PC-9 (cell line): ENCODE measurements at regions not wholly inside any gene's neighbourhood (a gene's known extent, or its start where the extent isn't known, plus 50 kb on each side); places are given as distances from the start of the nearest gene placed in this dataset.

Experiments used
- BruUV-seq: library from RNA; stranded (reverse); fragments of 400-500 nt; replicated peaks from 2 replicates; lab custom pipeline; 2021; lab: Mats Ljungman, UMichigan
- CTCF ChIA-PET: fragments of 300-600 bp; sonication (Branson Sonifier 250); formaldehyde crosslinking; loops from one replicate; lab custom pipeline; 2022; ENCODE audit warnings: antibody characterized with exemption; lab: Charles Lee
- POLR2A ChIA-PET: fragments of 300-600 bp; sonication (Branson Sonifier 250); formaldehyde crosslinking; loops from one replicate; lab custom pipeline; 2022; ENCODE audit warnings: antibody characterized with exemption; ENCODE audit not compliant: unreplicated experiment; lab: Charles Lee
- DNase-seq, 2 experiments: peaks; one replicate each; pipeline versions ENCODE4 v3.0.0 to v3.0.0-alpha.2; 2015 to 2022; ENCODE audit warnings: mixed read lengths in 1 of 2
- H2AFZ ChIP-seq: fragments of 200-600 bp; sonication (generic); 2 replicates; pipeline ENCODE4 v1.8.1; 2017; ENCODE audit warnings: antibody characterized with exemption
- H3F3A ChIP-seq: fragments of 200-600 bp; sonication (generic); 2 replicates; pipeline ENCODE4 v1.8.1; 2017; ENCODE audit warnings: antibody characterized with exemption, mild to moderate bottlenecking, low read depth; ENCODE audit not compliant: insufficient read depth
- H3K27ac ChIP-seq: fragments of 200-600 bp; sonication (generic); 2 replicates; pipeline ENCODE4 v1.6.1; 2016; ENCODE audit warnings: mixed run types
- H3K27me3 ChIP-seq: fragments of 200-600 bp; sonication (generic); 2 replicates; pipeline ENCODE4 v1.6.1; 2016; ENCODE audit warnings: low read depth, mixed run types; ENCODE audit not compliant: insufficient read depth
- H3K36me3 ChIP-seq: fragments of 200-600 bp; sonication (generic); 2 replicates; pipeline ENCODE4 v1.6.1; 2016; ENCODE audit warnings: low read depth, mixed run types
- H3K4me1 ChIP-seq: fragments of 200-600 bp; sonication (generic); replicated peaks from 2 replicates; pipeline ENCODE4 v1.6.1; 2016; ENCODE audit warnings: mixed run types; ENCODE audit not compliant: insufficient read depth
- H3K4me2 ChIP-seq: fragments of 200-600 bp; sonication (generic); 2 replicates; pipeline ENCODE4 v1.6.1; 2017; ENCODE audit warnings: mixed run types
- H3K4me3 ChIP-seq: fragments of 200-600 bp; sonication (generic); 2 replicates; pipeline ENCODE4 v1.6.1; 2016; ENCODE audit warnings: mixed run types
- H3K79me2 ChIP-seq: fragments of 200-600 bp; sonication (generic); 2 replicates; pipeline ENCODE4 v1.6.1; 2017; ENCODE audit warnings: low read depth, mixed run types
- H3K9me2 ChIP-seq: fragments of 200-600 bp; sonication (generic); 2 replicates; pipeline ENCODE4 v1.8.1; 2017; ENCODE audit warnings: mild to moderate bottlenecking; ENCODE audit not compliant: insufficient read depth
- H3K9me3 ChIP-seq: fragments of 200-600 bp; sonication (generic); 2 replicates; pipeline ENCODE4 v1.8.1; 2016; ENCODE audit warnings: low read depth; ENCODE audit not compliant: insufficient read depth
- H4K20me1 ChIP-seq: fragments of 200-600 bp; sonication (generic); 2 replicates; pipeline ENCODE4 v1.8.1; 2017; ENCODE audit not compliant: insufficient read depth
- CTCF ChIP-seq: fragments of 200-600 bp; sonication (generic); conservative IDR thresholded peaks from 2 replicates; pipeline ENCODE4 v1.6.1; 2017; ENCODE audit warnings: mixed run types, antibody characterized with exemption, mild to moderate bottlenecking, moderate library complexity
- EZH2 ChIP-seq: fragments of 200-600 bp; sonication (generic); IDR thresholded peaks from 2 replicates; pipeline ENCODE4 v1.8.0; 2017; ENCODE audit warnings: antibody characterized with exemption, low read depth
- intact Hi-C: fragments of 100-400 bp; cut with micrococcal nuclease; formaldehyde crosslinking; loops from one replicate; pipeline ENCODE4 v1.10.0; 2022; ENCODE audit not compliant: unreplicated experiment

DNA sequence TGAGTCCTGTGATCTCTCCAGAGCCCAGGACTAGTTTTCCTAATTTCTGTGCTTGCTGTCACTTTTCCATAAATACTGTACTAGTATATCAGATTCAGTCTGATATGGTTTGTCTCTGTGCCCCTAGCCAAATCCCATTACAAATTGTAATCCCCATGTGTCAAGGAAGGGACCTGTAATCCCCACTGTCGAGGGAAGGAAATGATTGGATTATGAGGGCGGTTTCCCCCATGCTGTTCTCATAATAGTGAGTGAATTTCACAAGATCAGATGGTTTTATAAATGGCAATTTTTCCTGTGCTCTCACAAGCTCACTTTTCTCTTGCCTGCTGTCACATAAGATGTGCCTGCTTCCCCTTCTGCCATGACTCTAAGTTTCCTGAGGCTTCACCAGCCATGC, 54.8 kb upstream of the IFRD1 start:
- Histone ChIP-seq H3K79me2 (no peaks in the 10 kb centered on the region), H3K36me3 (no peaks in the 10 kb centered on the region), H3K4me1 (peaks cover 7% of the 10 kb centered on the region), H3K4me3 (no peak overlapping the region), H3F3A (peaks cover 24% of the 10 kb centered on the region), H3K4me2 (no peak overlapping the region), H4K20me1 (no peaks in the 10 kb centered on the region), H2AFZ (no peak overlapping the region), H3K27ac (no peak overlapping the region), H3K9me2 (no peaks in the 10 kb centered on the region), H3K9me3 (no peaks in the 10 kb centered on the region), H3K27me3 (no peaks in the 10 kb centered on the region)
- CTCF ChIA-PET: no interaction called here
- no peak for DNase-seq
- BruUV-seq: no TSS peak
- intact Hi-C loops: loop anchor here (10.0 kb wide), 1 partner anchor 191 kb away; the partner anchor contains the start of genes DOCK4 and ZNF277
- POLR2A ChIA-PET: no interaction called here
- TF ChIP-seq CTCF (no peak), EZH2 (no peak)

- H4K20me1 ChIP-seq: no peaks in the 10 kb centered on the region
- intact Hi-C loops: loop anchor here (10.0 kb wide), 1 partner anchor 191 kb away; the partner anchor contains the start of genes DOCK4 and ZNF277
- H3F3A ChIP-seq: peaks cover 19% of the 10 kb centered on the region
- H3K4me3 ChIP-seq: no peak overlapping the region
- POLR2A ChIA-PET: no interaction called here
- no TSS peak for BruUV-seq
- no peaks in the 10 kb centered on the region for H3K36me3 ChIP-seq
- H3K79me2 ChIP-seq: no peaks in the 10 kb centered on the region
- H3K27me3 ChIP-seq: no peaks in the 10 kb centered on the region
- H3K4me2 ChIP-seq: no peak overlapping the region
- no peak for DNase-seq
- no peaks in the 10 kb centered on the region for H3K9me2 ChIP-seq
- H3K27ac ChIP-seq: no peak overlapping the region
- CTCF ChIA-PET: no interaction called here
- H3K9me3 ChIP-seq: no peaks in the 10 kb centered on the region
- TF ChIP-seq EZH2 (no peak), CTCF (no peak)
- H2AFZ ChIP-seq: no peak overlapping the region
- H3K4me1 ChIP-seq: peaks cover 7% of the 10 kb centered on the region
These were observed 54.4 kb upstream of the IFRD1 start for GRCh38 chr7:112395893-112396292.

- H3K4me1 ChIP-seq: no peaks in the 10 kb centered on the region
- H3F3A ChIP-seq: peaks cover under 1% of the 10 kb centered on the region; the same call in 1 of the 2 replicates
- H2AFZ ChIP-seq: no peak overlapping the region
- H3K4me2 ChIP-seq: no peak overlapping the region
- no peak overlapping the region for H3K27ac ChIP-seq
- H3K27me3 ChIP-seq: no peaks in the 10 kb centered on the region
- H4K20me1 ChIP-seq: no peaks in the 10 kb centered on the region
- no peaks in the 10 kb centered on the region for H3K9me3 ChIP-seq
- TF ChIP-seq CTCF: no peak
- no peak for TF ChIP-seq EZH2
- POLR2A ChIA-PET: no interaction called here
- no TSS peak for BruUV-seq
- DNase-seq: no peak
- H3K36me3 ChIP-seq: no peaks in the 10 kb centered on the region
- no peak overlapping the region for H3K4me3 ChIP-seq
- CTCF ChIA-PET: no interaction called here
- H3K9me2 ChIP-seq: no peaks in the 10 kb centered on the region
- H3K79me2 ChIP-seq: no peaks in the 10 kb centered on the region
- intact Hi-C loops: loop anchor here (10.0 kb wide), 1 partner anchor 194 kb away; the partner anchor contains the start of genes DOCK4 and ZNF277
These were observed 51.7 kb upstream of the IFRD1 start for GRCh38 chr7:112398534-112398933.
